ENCODE measurements at regions not wholly inside any gene's neighbourhood (a gene's known extent, or its start where the extent isn't known, plus 50 kb on each side); places are given as distances from the start of the nearest gene placed in this dataset.

DNA sequence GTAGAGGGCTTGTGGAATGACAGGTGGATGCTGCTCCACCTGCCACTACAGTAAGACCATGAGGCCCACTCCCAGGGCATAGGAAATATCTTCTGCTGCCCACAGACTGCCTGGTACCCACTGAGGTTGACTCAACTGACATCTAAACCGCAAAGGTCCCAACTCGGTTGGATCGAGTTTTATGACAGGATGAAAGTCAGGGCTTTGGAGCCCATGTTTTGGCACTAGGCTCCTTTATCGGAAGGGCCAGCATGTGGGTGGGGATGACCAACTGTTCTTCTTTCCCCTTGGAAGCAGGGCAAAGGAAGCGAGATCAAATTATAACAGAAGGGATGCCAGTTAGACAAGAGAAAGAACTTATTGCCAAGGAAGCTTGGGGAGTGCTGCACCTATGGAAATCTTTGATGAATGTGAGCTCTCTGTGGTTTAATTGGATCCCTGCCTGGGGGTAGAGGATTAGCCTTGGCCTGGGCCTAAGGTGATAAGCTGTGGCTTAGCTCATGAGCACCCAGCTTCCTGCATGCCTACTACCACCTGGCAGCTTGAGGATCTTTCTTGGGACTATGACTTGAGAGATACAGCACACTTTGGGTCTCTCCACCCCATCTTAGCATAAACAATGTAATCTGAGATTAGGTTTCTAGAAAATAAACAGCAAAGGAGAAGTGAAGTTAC is 121.8 kb downstream of the KCNA5 start:
- Histone ChIP-seq H3K4me1 (ENCODE audit: control insufficient read depth in 4 of 4, insufficient read depth in 4 of 4, low read length in 3 of 4) (no peaks in the 10 kb centered on the region), H3K9me3 (ENCODE audit: control insufficient read depth in 4 of 4, low read length in 3 of 4) (no peaks in the 10 kb centered on the region), H3K27me3 (ENCODE audit: control insufficient read depth in 4 of 4, insufficient read depth in 4 of 4, low read length in 3 of 4) (peaks cover 0 to 2% (median 0%) of the 10 kb centered on the region in 4 donors), H3K36me3 (ENCODE audit: control insufficient read depth in 4 of 4, insufficient read depth in 3 of 4, low read depth in 1 of 4, low read length in 3 of 4) (no peaks in the 10 kb centered on the region), H3K27ac (ENCODE audit: low read depth in 1 of 2, low read length in 2 of 2) (no peak overlapping the region), H3K9ac (ENCODE audit: low read depth in 1 of 2, low read length in 2 of 2) (no peak overlapping the region), H3K4me3 (ENCODE audit: low read depth in 1 of 3, low read length in 3 of 3) (no peak overlapping the region)
- WGBS, result 85% methylated on average over 5 of the region's 5 CpGs
- no peak for TF ChIP-seq JUND (IDR thresholded peaks at IDR 0.05)
- TF ChIP-seq, protein P1, sequence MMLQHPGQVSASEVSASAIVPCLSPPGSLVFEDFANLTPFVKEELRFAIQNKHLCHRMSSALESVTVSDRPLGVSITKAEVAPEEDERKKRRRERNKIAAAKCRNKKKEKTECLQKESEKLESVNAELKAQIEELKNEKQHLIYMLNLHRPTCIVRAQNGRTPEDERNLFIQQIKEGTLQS (IDR thresholded peaks at IDR 0.05), result no peak
- TF ChIP-seq, protein P2, sequence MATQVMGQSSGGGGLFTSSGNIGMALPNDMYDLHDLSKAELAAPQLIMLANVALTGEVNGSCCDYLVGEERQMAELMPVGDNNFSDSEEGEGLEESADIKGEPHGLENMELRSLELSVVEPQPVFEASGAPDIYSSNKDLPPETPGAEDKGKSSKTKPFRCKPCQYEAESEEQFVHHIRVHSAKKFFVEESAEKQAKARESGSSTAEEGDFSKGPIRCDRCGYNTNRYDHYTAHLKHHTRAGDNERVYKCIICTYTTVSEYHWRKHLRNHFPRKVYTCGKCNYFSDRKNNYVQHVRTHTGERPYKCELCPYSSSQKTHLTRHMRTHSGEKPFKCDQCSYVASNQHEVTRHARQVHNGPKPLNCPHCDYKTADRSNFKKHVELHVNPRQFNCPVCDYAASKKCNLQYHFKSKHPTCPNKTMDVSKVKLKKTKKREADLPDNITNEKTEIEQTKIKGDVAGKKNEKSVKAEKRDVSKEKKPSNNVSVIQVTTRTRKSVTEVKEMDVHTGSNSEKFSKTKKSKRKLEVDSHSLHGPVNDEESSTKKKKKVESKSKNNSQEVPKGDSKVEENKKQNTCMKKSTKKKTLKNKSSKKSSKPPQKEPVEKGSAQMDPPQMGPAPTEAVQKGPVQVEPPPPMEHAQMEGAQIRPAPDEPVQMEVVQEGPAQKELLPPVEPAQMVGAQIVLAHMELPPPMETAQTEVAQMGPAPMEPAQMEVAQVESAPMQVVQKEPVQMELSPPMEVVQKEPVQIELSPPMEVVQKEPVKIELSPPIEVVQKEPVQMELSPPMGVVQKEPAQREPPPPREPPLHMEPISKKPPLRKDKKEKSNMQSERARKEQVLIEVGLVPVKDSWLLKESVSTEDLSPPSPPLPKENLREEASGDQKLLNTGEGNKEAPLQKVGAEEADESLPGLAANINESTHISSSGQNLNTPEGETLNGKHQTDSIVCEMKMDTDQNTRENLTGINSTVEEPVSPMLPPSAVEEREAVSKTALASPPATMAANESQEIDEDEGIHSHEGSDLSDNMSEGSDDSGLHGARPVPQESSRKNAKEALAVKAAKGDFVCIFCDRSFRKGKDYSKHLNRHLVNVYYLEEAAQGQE (IDR thresholded peaks at IDR 0.05), result no peak
- no peak for TF ChIP-seq HNF4G (IDR thresholded peaks at IDR 0.05)
- no peak for TF ChIP-seq GABPA (IDR thresholded peaks at IDR 0.05 in 1 of 2, conservative IDR thresholded peaks at IDR 0.05 in 1 of 2)
- DNase-seq (ENCODE audit: low spot score), result no peak

DNA sequence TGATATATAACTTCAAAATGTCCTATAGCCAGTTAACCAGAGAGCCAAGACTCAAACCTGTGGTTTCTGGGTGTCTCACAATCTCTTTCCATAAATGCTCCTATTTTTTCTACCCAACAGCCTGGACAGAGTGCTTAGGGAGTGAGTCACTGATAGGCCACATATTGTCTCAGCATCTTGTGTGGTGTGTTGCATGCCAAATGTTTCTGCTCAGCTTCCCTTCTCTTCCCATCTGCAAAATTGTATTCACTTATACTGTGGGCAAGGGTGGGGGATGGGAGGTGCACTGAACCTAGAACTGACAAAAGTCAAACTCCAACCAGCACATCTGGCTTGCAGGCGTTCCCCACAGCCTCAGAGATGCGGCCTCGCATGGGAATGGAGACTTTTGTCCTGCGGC is 123.3 kb downstream of the KCNA5 start:
- Histone ChIP-seq H3K4me1 (ENCODE audit: control insufficient read depth in 4 of 4, insufficient read depth in 4 of 4, low read length in 3 of 4) (no peaks in the 10 kb centered on the region), H3K9me3 (ENCODE audit: control insufficient read depth in 4 of 4, low read length in 3 of 4) (no peaks in the 10 kb centered on the region), H3K27ac (ENCODE audit: low read depth in 1 of 2, low read length in 2 of 2) (no peak overlapping the region), H3K36me3 (ENCODE audit: control insufficient read depth in 4 of 4, insufficient read depth in 3 of 4, low read depth in 1 of 4, low read length in 3 of 4) (no peaks in the 10 kb centered on the region), H3K27me3 (ENCODE audit: control insufficient read depth in 4 of 4, insufficient read depth in 4 of 4, low read length in 3 of 4) (peaks cover 0 to 2% (median 0%) of the 10 kb centered on the region in 4 donors), H3K9ac (ENCODE audit: low read depth in 1 of 2, low read length in 2 of 2) (no peak overlapping the region), H3K4me3 (ENCODE audit: low read depth in 1 of 3, low read length in 3 of 3) (no peak overlapping the region)
- no peak for DNase-seq (ENCODE audit: low spot score)
- 80% methylated on average over 4 of the region's 4 CpGs for WGBS
- no peak for TF ChIP-seq NR2F2 (IDR thresholded peaks at IDR 0.05)
- no peak for TF ChIP-seq EGR1 (IDR thresholded peaks at IDR 0.05; ENCODE audit: low read depth in 2 of 2)
- no peak for TF ChIP-seq SP1 (IDR thresholded peaks at IDR 0.05)
- no peak for TF ChIP-seq FOXA1 (IDR thresholded peaks at IDR 0.05)
- TF ChIP-seq HNF4A (conservative IDR thresholded peaks at IDR 0.05), result no peak

DNA sequence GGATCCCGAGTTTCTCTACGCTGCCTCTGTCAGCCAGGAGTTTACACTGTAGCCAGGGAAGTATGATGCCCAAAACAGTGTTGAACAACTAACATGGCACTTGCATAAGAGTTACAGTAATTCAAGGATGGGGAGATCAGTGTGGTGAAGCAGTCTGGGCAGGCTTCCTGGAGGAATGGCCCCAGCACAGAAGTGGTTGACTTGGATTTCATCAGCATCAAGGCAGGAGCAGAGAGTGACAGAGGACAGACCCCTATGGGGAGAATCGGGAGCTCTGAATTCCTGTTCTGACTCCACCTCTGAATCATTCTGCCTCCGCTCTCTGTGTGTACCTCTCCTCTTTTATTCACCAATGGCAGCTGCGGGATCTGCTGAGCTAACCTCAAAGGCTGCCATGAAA is 124.5 kb downstream of the KCNA5 start:
- no peak overlapping the region for H3K4me3 ChIP-seq (ENCODE audit: low read depth in 1 of 3, low read length in 3 of 3)
- no peak overlapping the region for H3K27ac ChIP-seq (ENCODE audit: low read depth in 1 of 2, low read length in 2 of 2)
- H3K27me3 ChIP-seq (ENCODE audit: control insufficient read depth in 4 of 4, insufficient read depth in 4 of 4, low read length in 3 of 4), result peaks cover 0 to 1% (median 0%) of the 10 kb centered on the region in 4 donors
- no peaks in the 10 kb centered on the region for H3K36me3 ChIP-seq (ENCODE audit: control insufficient read depth in 4 of 4, insufficient read depth in 3 of 4, low read depth in 1 of 4, low read length in 3 of 4)
- no peaks in the 10 kb centered on the region for H3K4me1 ChIP-seq (ENCODE audit: control insufficient read depth in 4 of 4, insufficient read depth in 4 of 4, low read length in 3 of 4)
- no peak for DNase-seq (ENCODE audit: low spot score)
- WGBS, result 86% methylated on average over 5 of the region's 5 CpGs
- no peak overlapping the region for H3K9ac ChIP-seq (ENCODE audit: low read depth in 1 of 2, low read length in 2 of 2)
- no peaks in the 10 kb centered on the region for H3K9me3 ChIP-seq (ENCODE audit: control insufficient read depth in 4 of 4, low read length in 3 of 4)
- TF ChIP-seq, protein P3, sequence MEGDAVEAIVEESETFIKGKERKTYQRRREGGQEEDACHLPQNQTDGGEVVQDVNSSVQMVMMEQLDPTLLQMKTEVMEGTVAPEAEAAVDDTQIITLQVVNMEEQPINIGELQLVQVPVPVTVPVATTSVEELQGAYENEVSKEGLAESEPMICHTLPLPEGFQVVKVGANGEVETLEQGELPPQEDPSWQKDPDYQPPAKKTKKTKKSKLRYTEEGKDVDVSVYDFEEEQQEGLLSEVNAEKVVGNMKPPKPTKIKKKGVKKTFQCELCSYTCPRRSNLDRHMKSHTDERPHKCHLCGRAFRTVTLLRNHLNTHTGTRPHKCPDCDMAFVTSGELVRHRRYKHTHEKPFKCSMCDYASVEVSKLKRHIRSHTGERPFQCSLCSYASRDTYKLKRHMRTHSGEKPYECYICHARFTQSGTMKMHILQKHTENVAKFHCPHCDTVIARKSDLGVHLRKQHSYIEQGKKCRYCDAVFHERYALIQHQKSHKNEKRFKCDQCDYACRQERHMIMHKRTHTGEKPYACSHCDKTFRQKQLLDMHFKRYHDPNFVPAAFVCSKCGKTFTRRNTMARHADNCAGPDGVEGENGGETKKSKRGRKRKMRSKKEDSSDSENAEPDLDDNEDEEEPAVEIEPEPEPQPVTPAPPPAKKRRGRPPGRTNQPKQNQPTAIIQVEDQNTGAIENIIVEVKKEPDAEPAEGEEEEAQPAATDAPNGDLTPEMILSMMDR (IDR thresholded peaks at IDR 0.05; ENCODE audit: low read depth, low read length, missing input control), result no peak
- TF ChIP-seq, protein P2 (IDR thresholded peaks at IDR 0.05), result no peak
- TF ChIP-seq HNF4G (IDR thresholded peaks at IDR 0.05) (no peak), RXRA (IDR thresholded peaks at IDR 0.05) (no peak), JUND (IDR thresholded peaks at IDR 0.05) (no peak), YY1 (IDR thresholded peaks at IDR 0.05) (no peak), FOXA1 (IDR thresholded peaks at IDR 0.05) (no peak), GABPA (IDR thresholded peaks at IDR 0.05 in 1 of 2, conservative IDR thresholded peaks at IDR 0.05 in 1 of 2) (no peak), SP1 (IDR thresholded peaks at IDR 0.05) (no peak), FOXA2 (IDR thresholded peaks at IDR 0.05) (no peak)
- TF ChIP-seq, protein P4, sequence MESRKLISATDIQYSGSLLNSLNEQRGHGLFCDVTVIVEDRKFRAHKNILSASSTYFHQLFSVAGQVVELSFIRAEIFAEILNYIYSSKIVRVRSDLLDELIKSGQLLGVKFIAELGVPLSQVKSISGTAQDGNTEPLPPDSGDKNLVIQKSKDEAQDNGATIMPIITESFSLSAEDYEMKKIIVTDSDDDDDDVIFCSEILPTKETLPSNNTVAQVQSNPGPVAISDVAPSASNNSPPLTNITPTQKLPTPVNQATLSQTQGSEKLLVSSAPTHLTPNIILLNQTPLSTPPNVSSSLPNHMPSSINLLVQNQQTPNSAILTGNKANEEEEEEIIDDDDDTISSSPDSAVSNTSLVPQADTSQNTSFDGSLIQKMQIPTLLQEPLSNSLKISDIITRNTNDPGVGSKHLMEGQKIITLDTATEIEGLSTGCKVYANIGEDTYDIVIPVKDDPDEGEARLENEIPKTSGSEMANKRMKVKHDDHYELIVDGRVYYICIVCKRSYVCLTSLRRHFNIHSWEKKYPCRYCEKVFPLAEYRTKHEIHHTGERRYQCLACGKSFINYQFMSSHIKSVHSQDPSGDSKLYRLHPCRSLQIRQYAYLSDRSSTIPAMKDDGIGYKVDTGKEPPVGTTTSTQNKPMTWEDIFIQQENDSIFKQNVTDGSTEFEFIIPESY (IDR thresholded peaks at IDR 0.05), result no peak
- TF ChIP-seq, protein P1 (IDR thresholded peaks at IDR 0.05), result no peak
